ENCODE measurements at regions not wholly inside any gene's neighbourhood (a gene's known extent, or its start where the extent isn't known, plus 50 kb on each side); places are given as distances from the start of the nearest gene placed in this dataset.

- DNase-seq (ENCODE audit: low read depth), result peak; percentile 100
- H3K4me3 ChIP-seq (ENCODE audit: low read length), result no peak overlapping the region
- no peak for TF ChIP-seq CTCF (conservative IDR thresholded peaks at IDR 0.05; ENCODE audit: low read length)
Observed at GRCh38 chr22:27212617-27213177, 555.3 kb downstream of the MIAT start.

DNA sequence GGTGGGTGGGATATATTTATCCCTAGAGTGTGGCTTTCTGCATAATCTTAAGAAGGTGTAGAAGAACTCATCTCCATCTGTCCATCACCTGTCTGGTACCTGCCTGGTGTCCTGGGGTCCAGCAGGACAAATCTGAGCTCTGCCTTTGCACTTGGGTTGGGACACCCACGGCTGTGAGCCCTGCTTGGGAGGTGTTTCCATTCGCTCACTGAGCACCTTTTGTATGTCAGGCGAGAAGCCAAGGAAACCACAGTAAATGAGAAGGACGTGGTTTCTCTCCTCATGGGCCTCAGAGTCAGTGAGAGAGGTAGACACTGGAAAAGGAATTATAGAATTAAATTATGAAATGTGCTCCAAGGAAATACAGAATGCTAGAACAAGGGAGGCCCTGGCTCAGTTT, 555.9 kb downstream of the MIAT start:
- TF ChIP-seq CTCF (conservative IDR thresholded peaks at IDR 0.05; ENCODE audit: low read length), result no peak
- H3K4me3 ChIP-seq (ENCODE audit: low read length), result no peak overlapping the region
- peak; percentile 35 for DNase-seq (ENCODE audit: low read depth)

GRCh38 chr22:27213766-27214581, 556.6 kb downstream of the MIAT start:
- H3K4me3 ChIP-seq (ENCODE audit: low read length), result no peak overlapping the region
- TF ChIP-seq CTCF (conservative IDR thresholded peaks at IDR 0.05; ENCODE audit: low read length), result no peak
- DNase-seq (ENCODE audit: low read depth), result peak; percentile 60

- H3K4me3 ChIP-seq (ENCODE audit: low read length), result no peak overlapping the region
- DNase-seq (ENCODE audit: low read depth), result no peak
- TF ChIP-seq CTCF (conservative IDR thresholded peaks at IDR 0.05; ENCODE audit: low read length), result no peak
Observed at GRCh38 chr22:27214691-27215090, 557.3 kb downstream of the MIAT start.

DNA sequence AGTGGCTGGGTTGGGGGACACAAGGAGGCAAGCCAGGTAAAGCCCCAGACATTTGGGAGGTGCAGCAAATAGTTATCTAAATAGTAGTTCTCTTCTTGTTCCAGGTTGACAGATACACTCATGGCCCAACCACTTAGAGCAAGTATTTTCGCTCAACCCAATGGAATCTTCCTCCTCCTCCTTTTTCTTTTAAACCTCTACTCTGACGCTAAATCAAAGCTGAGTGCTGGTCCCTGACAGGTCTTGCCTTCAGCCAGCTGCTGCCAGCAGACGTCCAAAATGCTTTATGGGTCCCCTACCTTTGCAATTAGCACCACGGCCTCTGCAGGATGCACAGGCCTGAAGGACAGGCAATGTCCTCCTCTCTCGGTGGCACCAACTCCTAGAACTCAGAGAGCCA, 558.5 kb downstream of the MIAT start:
- TF ChIP-seq CTCF (conservative IDR thresholded peaks at IDR 0.05; ENCODE audit: low read length), result no peak
- no peak for DNase-seq (ENCODE audit: low read depth)

DNA sequence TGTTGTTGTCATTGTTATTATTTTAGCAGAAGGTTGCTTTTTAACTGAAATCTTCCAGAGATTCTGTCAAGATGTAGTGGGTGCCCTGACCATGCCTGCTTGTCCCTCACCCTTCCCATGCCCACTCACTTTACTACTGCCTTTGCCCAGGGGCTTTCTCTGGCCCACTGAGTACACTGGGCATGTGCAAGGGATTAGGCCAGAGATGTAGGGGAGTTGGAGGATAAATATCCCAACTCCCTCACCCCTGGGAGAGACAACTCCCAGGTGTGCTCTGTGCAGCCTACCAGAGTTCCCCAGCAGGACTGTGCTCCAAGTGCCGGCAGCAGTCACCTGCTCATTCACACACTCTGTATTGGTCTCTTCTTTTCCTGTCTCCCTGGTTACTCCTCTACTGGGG, 559.1 kb downstream of the MIAT start:
- TF ChIP-seq CTCF (conservative IDR thresholded peaks at IDR 0.05; ENCODE audit: low read length), result no peak
- no peak overlapping the region for H3K4me3 ChIP-seq (ENCODE audit: low read length)
- DNase-seq (ENCODE audit: low read depth), result no peak

More for the DNA sequence above, 558.5 kb downstream of the MIAT start:
- H3K4me3 ChIP-seq (ENCODE audit: low read length), result no peak overlapping the region

- H3K4me3 ChIP-seq (ENCODE audit: low read length), result no peak overlapping the region
- TF ChIP-seq CTCF (conservative IDR thresholded peaks at IDR 0.05; ENCODE audit: low read length), result no peak
- no peak for DNase-seq (ENCODE audit: low read depth)
Observed at GRCh38 chr22:27217154-27217553, 559.8 kb downstream of the MIAT start.

All from AG10803 (cell line).